NCI-H510A treated with DMSO at 0.1 percent for 48 hours (cell line): ENCODE measurements at regions not wholly inside any gene's neighbourhood (a gene's known extent, or its start where the extent isn't known, plus 50 kb on each side); places are given as distances from the start of the nearest gene placed in this dataset.

ENCODE experiments used
- DNase-seq: peaks from one replicate; lab custom pipeline; 2025; lab: John Stamatoyannopoulos, UW

GRCh38 chr5:73311291-73312110, 137.1 kb downstream of the FOXD1 start:
- no peak for DNase-seq

- no peak for DNase-seq
These were observed 134.8 kb downstream of the TMEM174 start for GRCh38 chr5:73307645-73308355.

DNA sequence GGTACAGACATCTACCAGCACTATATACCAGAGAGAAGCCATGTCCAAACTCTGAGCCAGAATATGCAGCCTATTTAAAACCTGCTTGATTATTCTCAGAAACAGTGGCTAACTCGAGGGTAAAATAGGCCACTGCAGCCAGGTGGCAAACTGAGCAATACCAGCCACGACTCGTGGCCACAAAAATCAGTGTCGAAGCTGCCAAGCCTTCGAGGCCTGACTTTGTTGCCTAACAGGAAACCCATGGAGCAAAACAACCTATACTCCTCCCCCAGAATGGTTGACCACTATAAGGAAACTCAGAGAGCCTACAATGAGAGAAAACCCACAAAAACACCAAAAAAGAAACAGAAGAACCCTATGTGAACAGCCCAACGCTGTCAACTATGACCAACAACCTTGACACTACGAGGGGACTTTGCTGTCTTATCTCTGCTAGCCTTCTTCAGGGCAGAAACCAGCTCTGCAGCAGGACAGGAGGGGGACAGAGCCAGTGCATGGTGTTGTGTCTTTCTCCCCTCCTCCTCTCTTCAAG, 133.8 kb downstream of the TMEM174 start:
- DNase-seq = no peak

DNA sequence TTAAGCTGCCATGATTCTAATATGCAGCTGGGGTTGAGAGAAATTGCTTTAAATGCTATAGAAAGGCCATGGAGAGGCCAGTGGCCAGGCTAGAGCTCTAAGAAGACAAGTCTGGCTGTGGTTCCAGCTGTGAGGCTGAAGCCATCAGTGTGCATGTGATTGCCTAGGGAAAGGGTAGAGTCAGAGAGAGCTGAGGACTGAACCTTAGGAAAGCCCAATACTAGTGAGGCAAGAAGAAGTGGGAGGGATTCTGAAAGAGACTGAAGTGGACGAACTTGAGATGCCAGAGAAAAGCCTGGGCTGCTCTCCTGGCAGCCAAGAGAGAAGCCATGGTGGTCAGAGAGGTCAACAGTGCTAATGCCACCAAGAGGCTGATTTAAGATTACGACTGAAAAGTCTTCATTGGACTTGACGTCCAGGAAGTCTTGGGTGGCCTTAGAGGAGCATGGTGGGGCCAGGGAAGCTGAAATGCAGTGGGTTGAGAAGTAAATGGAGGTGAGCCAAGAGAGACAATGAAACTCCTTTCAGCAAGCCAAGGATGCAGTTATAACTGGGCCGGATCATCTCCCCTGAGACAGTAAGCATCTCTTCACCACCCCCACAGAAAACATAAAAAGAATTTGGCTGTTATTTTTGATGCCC, 133.2 kb downstream of the TMEM174 start:
- DNase-seq = no peak

DNA sequence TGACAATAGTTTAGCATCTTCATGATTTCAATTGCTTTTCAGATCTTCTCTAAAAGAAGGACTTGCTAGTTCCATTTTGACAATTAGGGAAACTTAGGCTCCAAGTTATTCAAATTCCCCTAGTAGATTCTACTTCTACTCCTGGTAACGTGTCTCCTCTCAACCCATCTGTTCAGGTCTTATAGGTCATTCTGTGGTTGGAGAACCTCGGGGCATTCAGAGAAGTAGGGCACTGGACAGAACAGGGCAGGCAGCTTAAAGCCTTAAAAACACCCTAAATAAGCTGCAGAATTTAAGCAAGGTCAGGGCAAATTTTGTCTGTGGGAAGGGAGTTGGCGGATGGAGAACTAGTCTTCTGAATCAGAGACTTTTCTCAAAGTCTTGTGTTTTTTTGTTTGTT, 132.4 kb downstream of the TMEM174 start:
- DNase-seq = no peak

- DNase-seq = no peak
These were observed 131.4 kb downstream of the TMEM174 start for GRCh38 chr5:73304381-73304780.

- DNase-seq = peak; percentile 25
These were observed 130.4 kb downstream of the TMEM174 start for GRCh38 chr5:73303148-73304079.

DNA sequence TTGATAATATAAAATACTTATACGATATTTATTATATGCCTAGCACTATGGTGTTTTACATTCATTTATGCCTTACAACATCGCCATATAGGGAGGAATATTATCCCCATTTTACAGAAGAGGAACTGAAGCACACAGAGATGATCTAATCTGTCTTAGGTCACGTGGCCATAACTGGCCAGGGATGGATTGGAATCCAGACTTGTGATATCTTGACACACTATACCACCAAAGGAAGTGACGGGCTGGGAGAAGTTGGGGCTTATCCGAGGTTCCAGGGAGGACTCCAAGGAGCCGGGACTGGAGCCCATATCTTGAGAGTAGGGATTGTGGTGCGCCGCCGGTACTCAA, 129.8 kb downstream of the TMEM174 start:
- no peak for DNase-seq

GRCh38 chr5:73301208-73301901, 128.4 kb downstream of the TMEM174 start:
- no peak for DNase-seq

DNA sequence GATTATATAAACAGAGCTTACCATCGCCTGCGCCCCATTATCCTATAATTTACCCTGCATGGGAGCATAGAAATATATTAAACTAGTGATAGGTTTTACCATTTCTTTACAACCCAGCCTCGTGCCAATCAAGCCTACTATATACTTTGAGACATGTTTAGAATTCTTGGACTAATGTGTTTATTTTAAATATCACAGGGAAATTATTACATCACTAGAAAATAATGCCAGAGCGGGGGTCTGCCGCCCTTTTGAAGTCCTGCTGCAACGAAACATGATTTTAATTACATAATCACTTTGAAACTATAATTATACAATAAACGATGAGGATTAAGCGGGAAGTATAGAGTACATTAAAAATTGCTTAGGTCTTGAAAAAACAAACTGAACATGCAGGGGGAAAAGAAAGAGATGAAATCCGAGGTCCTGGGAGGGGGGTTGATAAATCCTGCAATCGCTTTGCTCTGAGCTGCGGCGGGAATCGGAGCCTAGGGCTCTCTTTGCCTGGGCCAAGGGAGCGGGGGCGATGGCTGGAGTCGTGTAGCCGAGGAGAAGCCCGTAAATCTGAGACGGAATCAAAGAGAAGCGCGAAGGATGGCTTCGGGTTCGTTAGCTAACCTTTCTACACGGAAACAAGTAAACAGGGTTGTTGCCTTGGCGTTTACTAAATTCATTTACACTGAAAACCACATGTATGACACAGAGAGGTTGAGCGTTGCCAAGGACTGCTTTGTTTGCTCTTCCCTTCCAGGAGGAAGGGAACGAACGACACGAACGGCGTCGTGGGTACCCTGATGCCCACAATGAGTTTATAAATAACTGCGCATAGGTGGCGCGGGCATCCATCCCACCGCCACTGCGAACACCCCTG, 127.6 kb downstream of the TMEM174 start:
- no peak for DNase-seq

DNA sequence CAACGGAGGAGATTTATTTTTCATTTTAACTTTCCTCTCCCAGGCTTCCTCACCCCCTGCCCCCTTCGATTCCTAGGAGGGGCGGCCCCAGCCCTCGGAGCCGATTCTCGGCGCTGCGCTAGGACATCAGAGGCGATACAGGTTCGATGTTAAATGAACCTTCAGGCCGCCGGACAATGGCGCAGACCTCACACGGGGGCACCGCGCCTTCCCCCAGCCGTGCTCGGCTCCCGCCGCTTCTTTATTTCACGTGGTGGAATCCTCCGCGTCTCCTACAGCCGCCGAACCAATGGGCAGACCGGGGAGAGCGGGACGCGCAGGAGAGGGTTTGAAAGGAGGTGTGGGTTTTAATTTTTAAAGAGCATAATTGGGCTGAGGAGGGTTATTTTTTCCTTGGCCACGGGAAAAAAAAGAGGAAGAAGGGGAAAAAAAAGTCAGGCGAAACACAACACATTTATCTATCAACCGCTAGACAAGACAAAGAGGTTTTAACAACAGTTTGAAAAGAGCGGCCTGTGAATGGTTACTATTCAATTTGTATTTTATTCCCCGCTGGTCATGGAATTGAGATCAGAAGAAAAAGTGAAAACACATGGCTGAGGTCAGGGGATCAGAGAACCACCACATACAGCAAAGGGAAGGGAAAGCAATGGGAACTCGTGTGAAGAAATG, 126.8 kb downstream of the TMEM174 start:
- no peak for DNase-seq

DNA sequence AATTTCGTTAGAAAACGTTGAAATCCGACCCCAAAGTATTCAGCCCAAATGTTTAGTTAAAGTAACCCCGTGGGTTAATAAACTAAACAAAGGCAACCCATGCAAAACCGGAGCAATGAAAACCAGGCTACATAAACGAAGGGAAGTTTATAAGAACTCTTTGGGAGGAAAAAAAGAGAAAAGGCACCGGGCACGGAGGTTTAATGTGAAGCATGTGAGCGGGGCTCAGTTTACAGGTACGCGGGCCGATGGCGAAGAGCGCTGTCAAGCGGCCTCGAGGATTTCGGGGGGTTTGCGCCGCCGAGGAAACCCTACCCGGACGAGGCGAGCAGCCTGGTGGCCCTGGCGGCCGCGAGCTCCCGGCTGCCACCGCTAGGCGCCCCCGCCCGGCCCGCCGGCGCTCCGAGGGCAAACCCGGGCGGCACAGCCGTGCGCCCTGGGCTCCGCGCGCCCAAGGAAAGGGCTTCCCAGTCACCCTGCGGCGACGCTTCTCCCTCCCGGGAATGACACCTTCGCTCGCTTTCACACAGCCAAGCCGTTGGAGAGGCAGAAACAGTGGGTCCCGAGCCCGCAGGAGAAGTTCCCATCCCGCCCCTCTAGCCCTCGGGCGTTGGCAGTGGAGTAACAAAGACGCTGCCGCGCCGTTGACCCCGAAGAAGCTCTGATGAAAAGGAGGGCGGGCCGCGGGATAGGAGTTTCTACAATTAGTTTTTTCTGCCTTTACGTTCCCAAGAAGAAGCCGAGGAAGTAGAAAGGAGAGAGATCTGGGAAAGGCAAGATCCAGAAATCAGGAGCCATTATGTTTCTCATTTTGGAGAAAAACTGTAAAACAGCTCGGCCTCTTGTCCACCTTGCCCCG, 126.0 kb downstream of the TMEM174 start:
- DNase-seq = no peak

GRCh38 chr5:73298251-73298771, 125.3 kb downstream of the TMEM174 start:
- DNase-seq = no peak

- no peak for DNase-seq
These were observed 124.4 kb downstream of the TMEM174 start for GRCh38 chr5:73297430-73297829.

DNA sequence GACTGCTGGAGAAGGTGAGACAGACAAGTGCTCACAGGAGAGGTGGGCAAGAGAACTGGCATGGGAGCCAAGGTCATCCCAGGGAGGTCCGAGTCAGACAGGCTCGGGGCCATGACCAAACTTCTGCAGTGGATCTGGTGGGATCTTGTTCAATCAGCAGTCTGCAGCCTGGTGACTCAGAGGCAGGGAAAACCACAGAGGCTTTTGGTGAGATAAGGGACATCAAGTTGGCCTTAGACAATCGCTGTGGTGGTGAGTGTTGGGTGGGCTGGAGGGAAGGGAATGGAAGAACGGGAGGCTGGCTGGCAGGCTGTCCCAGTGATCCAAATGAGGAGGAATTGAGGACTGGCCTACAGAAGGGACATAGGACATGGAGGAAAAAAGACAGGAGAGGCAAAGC, 123.8 kb downstream of the TMEM174 start:
- no peak for DNase-seq

GRCh38 chr5:73295921-73296320, 122.9 kb downstream of the TMEM174 start:
- no peak for DNase-seq

DNA sequence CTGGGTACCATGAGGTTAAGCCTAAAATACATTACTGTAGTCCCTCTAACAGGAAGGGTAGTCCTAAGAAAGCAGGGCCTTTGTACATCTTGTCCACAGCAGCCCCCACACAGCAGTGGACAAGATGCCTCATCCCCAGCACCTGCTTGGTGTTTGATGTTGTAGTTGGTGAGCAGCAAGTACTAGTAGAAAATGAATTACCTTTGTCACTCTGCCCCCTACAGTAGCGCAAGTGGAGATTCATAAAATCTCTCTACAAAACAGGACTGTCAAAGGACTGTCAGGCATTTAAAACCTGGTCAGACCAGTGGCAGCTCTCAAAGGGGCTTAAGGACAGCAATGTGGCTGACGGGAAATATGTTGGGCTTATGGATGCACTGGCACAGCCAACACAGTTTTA, 122.5 kb downstream of the TMEM174 start:
- peak; percentile 11 for DNase-seq

GRCh38 chr5:73292816-73293459, 119.9 kb downstream of the TMEM174 start:
- no peak for DNase-seq
